ENCODE measurements at regions not wholly inside any gene's neighbourhood (a gene's known extent, or its start where the extent isn't known, plus 50 kb on each side); places are given as distances from the start of the nearest gene placed in this dataset.

- no peaks in the 10 kb centered on the region for H3K27me3 ChIP-seq
- H3K27ac ChIP-seq = no peak overlapping the region
- DNase-seq = no peak
- no peaks in the 10 kb centered on the region for H3K4me1 ChIP-seq
- TF ChIP-seq CTCF (IDR thresholded peaks at IDR 0.05) = no peak
- no peaks in the 10 kb centered on the region for H3K9me3 ChIP-seq
- intact Hi-C loops (cut with DNase I) = no loop called here
- no peak overlapping the region for H3K9ac ChIP-seq (ENCODE audit: low read depth in 2 of 2, low read length in 2 of 2)
- no peak overlapping the region for H3K4me3 ChIP-seq
- no peaks in the 10 kb centered on the region for H3K36me3 ChIP-seq
These were observed 52.0 kb upstream of the KLF4 start for GRCh38 chr9:107541523-107541922.

DNA sequence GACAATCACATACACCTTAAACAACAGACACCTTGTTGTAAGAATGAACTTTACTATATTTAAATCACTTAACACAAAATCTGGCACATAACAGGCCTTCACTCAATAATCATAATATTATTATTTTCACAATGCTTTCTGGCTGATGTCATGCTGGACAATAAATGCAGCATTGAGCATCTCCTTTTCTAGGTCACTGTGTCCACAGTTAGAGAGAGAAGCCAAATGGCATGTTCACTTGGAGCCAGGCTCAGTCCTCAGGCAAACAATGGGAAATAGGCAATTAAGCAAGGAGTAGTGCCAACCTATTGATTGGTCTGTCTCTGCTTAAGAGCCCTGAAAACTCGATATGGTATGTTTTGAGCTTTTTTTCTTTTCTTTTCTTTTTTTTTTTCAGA lies 50.6 kb upstream of the KLF4 start:
- intact Hi-C loops (cut with DNase I) = no loop called here
- TF ChIP-seq CTCF (IDR thresholded peaks at IDR 0.05) = no peak
- Histone ChIP-seq H3K27ac (no peak overlapping the region), H3K4me1 (no peaks in the 10 kb centered on the region), H3K27me3 (no peaks in the 10 kb centered on the region), H3K4me3 (no peak overlapping the region), H3K9ac (ENCODE audit: low read depth in 2 of 2, low read length in 2 of 2) (no peak overlapping the region), H3K36me3 (no peaks in the 10 kb centered on the region), H3K9me3 (no peaks in the 10 kb centered on the region)
- DNase-seq = no peak

- intact Hi-C loops (cut with DNase I) = no loop called here
- no peak for DNase-seq
- TF ChIP-seq CTCF (IDR thresholded peaks at IDR 0.05) = no peak
- Histone ChIP-seq H3K9me3 (no peaks in the 10 kb centered on the region), H3K9ac (ENCODE audit: low read depth in 2 of 2, low read length in 2 of 2) (no peak overlapping the region), H3K36me3 (no peaks in the 10 kb centered on the region), H3K27ac (no peak overlapping the region), H3K4me3 (no peak overlapping the region), H3K27me3 (no peaks in the 10 kb centered on the region), H3K4me1 (no peaks in the 10 kb centered on the region)
These were observed 50.0 kb upstream of the KLF4 start for GRCh38 chr9:107539427-107540163.
